ENCODE measurements at regions not wholly inside any gene's neighbourhood (a gene's known extent, or its start where the extent isn't known, plus 50 kb on each side); places are given as distances from the start of the nearest gene placed in this dataset.

GRCh38 chr7:52911326-52911725, 124.1 kb upstream of the POM121L12 start:
- BruUV-seq (replicated peaks), result no TSS peak
- POLR2A ChIA-PET (ENCODE audit: unreplicated experiment), result no interaction called here
- Histone ChIP-seq H3K9me3 (ENCODE audit: insufficient read depth, low read depth) (no peaks in the 10 kb centered on the region), H2AFZ (no peak overlapping the region), H3F3A (ENCODE audit: insufficient read depth, low read depth) (no peaks in the 10 kb centered on the region), H3K4me2 (no peak overlapping the region), H3K27me3 (ENCODE audit: insufficient read depth, low read depth) (peaks cover 15% of the 10 kb centered on the region), H3K4me3 (no peak overlapping the region), H3K27ac (no peak overlapping the region), H3K4me1 (replicated peaks; ENCODE audit: insufficient read depth) (no peaks in the 10 kb centered on the region), H3K9me2 (ENCODE audit: insufficient read depth) (no peaks in the 10 kb centered on the region), H3K79me2 (ENCODE audit: low read depth) (no peaks in the 10 kb centered on the region), H4K20me1 (ENCODE audit: insufficient read depth) (no peaks in the 10 kb centered on the region), H3K36me3 (ENCODE audit: low read depth) (no peaks in the 10 kb centered on the region)
- intact Hi-C loops (cut with micrococcal nuclease; ENCODE audit: unreplicated experiment), result no loop called here
- no peak for DNase-seq
- CTCF ChIA-PET, result no interaction called here
- TF ChIP-seq EZH2 (IDR thresholded peaks at IDR 0.05; ENCODE audit: low read depth), result no peak
- TF ChIP-seq CTCF (conservative IDR thresholded peaks at IDR 0.05), result no peak

GRCh38 chr7:52909935-52910334, 125.5 kb upstream of the POM121L12 start:
- no peak for DNase-seq
- no peak overlapping the region for H2AFZ ChIP-seq
- no peaks in the 10 kb centered on the region for H3K79me2 ChIP-seq (ENCODE audit: low read depth)
- no peaks in the 10 kb centered on the region for H3K9me3 ChIP-seq (ENCODE audit: insufficient read depth, low read depth)
- no peak overlapping the region for H3K27ac ChIP-seq
- H3K9me2 ChIP-seq (ENCODE audit: insufficient read depth), result no peaks in the 10 kb centered on the region
- H4K20me1 ChIP-seq (ENCODE audit: insufficient read depth), result no peaks in the 10 kb centered on the region
- no peaks in the 10 kb centered on the region for H3F3A ChIP-seq (ENCODE audit: insufficient read depth, low read depth)
- H3K27me3 ChIP-seq (ENCODE audit: insufficient read depth, low read depth), result peaks cover 15% of the 10 kb centered on the region
- BruUV-seq (replicated peaks), result no TSS peak
- no peak overlapping the region for H3K4me2 ChIP-seq
- CTCF ChIA-PET, result no interaction called here
- POLR2A ChIA-PET (ENCODE audit: unreplicated experiment), result no interaction called here
- intact Hi-C loops (cut with micrococcal nuclease; ENCODE audit: unreplicated experiment), result no loop called here
- TF ChIP-seq CTCF (conservative IDR thresholded peaks at IDR 0.05), result no peak
- TF ChIP-seq EZH2 (IDR thresholded peaks at IDR 0.05; ENCODE audit: low read depth), result no peak
- H3K36me3 ChIP-seq (ENCODE audit: low read depth), result no peaks in the 10 kb centered on the region
- H3K4me1 ChIP-seq (replicated peaks; ENCODE audit: insufficient read depth), result no peaks in the 10 kb centered on the region
- H3K4me3 ChIP-seq, result no peak overlapping the region

GRCh38 chr7:52909131-52909530, 126.3 kb upstream of the POM121L12 start:
- H3K27me3 ChIP-seq (ENCODE audit: insufficient read depth, low read depth), result peaks cover 15% of the 10 kb centered on the region
- H4K20me1 ChIP-seq (ENCODE audit: insufficient read depth), result no peaks in the 10 kb centered on the region
- no peak overlapping the region for H2AFZ ChIP-seq
- POLR2A ChIA-PET (ENCODE audit: unreplicated experiment), result no interaction called here
- H3K4me3 ChIP-seq, result no peak overlapping the region
- intact Hi-C loops (cut with micrococcal nuclease; ENCODE audit: unreplicated experiment), result no loop called here
- no peaks in the 10 kb centered on the region for H3K9me2 ChIP-seq (ENCODE audit: insufficient read depth)
- no peaks in the 10 kb centered on the region for H3K9me3 ChIP-seq (ENCODE audit: insufficient read depth, low read depth)
- CTCF ChIA-PET, result no interaction called here
- H3F3A ChIP-seq (ENCODE audit: insufficient read depth, low read depth), result no peaks in the 10 kb centered on the region
- H3K4me1 ChIP-seq (replicated peaks; ENCODE audit: insufficient read depth), result no peaks in the 10 kb centered on the region
- DNase-seq, result peak in 1 of 2 experiments; percentile 19
- no TSS peak for BruUV-seq (replicated peaks)
- H3K79me2 ChIP-seq (ENCODE audit: low read depth), result no peaks in the 10 kb centered on the region
- no peak overlapping the region for H3K4me2 ChIP-seq
- H3K27ac ChIP-seq, result no peak overlapping the region
- H3K36me3 ChIP-seq (ENCODE audit: low read depth), result no peaks in the 10 kb centered on the region
- no peak for TF ChIP-seq EZH2 (IDR thresholded peaks at IDR 0.05; ENCODE audit: low read depth)
- no peak for TF ChIP-seq CTCF (conservative IDR thresholded peaks at IDR 0.05)
